Inferior parietal cortex (tissue), 1 donor: ENCODE measurements at regions not wholly inside any gene's neighbourhood (a gene's known extent, or its start where the extent isn't known, plus 50 kb on each side); places are given as distances from the start of the nearest gene placed in this dataset.
"Not testable (repeated sequence)": the region's sequence is repeated elsewhere in the genome, so short reads cannot be mapped to it uniquely, and the experiment has no call there.

Experiments
- DNase-seq: peaks from one replicate; pipeline ENCODE4 v3.0.0-alpha.2; 2016; ENCODE audit errors: extremely low spot score

- DNase-seq: no peak
These were observed 479.5 kb downstream of the NKX6-1 start for GRCh38 chr4:84019626-84020025.

- DNase-seq: no peak
These were observed 467.1 kb downstream of the GPAT3 start for GRCh38 chr4:84003046-84003445.

- DNase-seq: no peak
These were observed 466.1 kb downstream of the GPAT3 start for GRCh38 chr4:84001876-84002569.

- no peak for DNase-seq
These were observed 460.3 kb downstream of the GPAT3 start for GRCh38 chr4:83996254-83996653.

GRCh38 chr4:83993774-83994173 lies 457.9 kb downstream of the GPAT3 start:
- DNase-seq: no peak

- no peak for DNase-seq
These were observed 453.9 kb downstream of the GPAT3 start for GRCh38 chr4:83989835-83990234.

- no peak for DNase-seq
These were observed 445.2 kb downstream of the GPAT3 start for GRCh38 chr4:83981156-83981555.

GRCh38 chr4:83979773-83980172 lies 443.9 kb downstream of the GPAT3 start:
- no peak for DNase-seq

- no peak for DNase-seq
These were observed 438.3 kb downstream of the GPAT3 start for GRCh38 chr4:83974111-83974780.

- no peak for DNase-seq
These were observed 429.2 kb downstream of the GPAT3 start for GRCh38 chr4:83964996-83965541.

GRCh38 chr4:83962492-83962891 lies 426.6 kb downstream of the GPAT3 start:
- DNase-seq: no peak

- DNase-seq: no peak
These were observed 425.7 kb downstream of the GPAT3 start for GRCh38 chr4:83961575-83961974.

GRCh38 chr4:83959160-83959559 lies 423.3 kb downstream of the GPAT3 start:
- DNase-seq: no peak

GRCh38 chr4:83947830-83948193 lies 411.9 kb downstream of the GPAT3 start:
- DNase-seq: no peak

GRCh38 chr4:83947125-83947829 lies 411.4 kb downstream of the GPAT3 start:
- DNase-seq: no peak

GRCh38 chr4:83943691-83944090 lies 407.8 kb downstream of the GPAT3 start:
- DNase-seq: not testable (repeated sequence)

GRCh38 chr4:83932750-83933391 lies 397.0 kb downstream of the GPAT3 start:
- no peak for DNase-seq

- no peak for DNase-seq
These were observed 395.9 kb downstream of the GPAT3 start for GRCh38 chr4:83931659-83932438.

GRCh38 chr4:83929550-83929949 lies 393.6 kb downstream of the GPAT3 start:
- DNase-seq: no peak

GRCh38 chr4:83926950-83927349 lies 391.0 kb downstream of the GPAT3 start:
- no peak for DNase-seq

GRCh38 chr4:83923341-83923740 lies 387.4 kb downstream of the GPAT3 start:
- DNase-seq: no peak
